Fibroblast of lung (primary cell): ENCODE measurements at regions not wholly inside any gene's neighbourhood (a gene's known extent, or its start where the extent isn't known, plus 50 kb on each side); places are given as distances from the start of the nearest gene placed in this dataset.

ENCODE experiments used
- DNase-seq, 2 donors: peaks; one replicate each; pipeline versions ENCODE4 v3.0.0 to v3.0.0-alpha.2; 2010; ENCODE audit warnings: low read depth in 2 of 2
- H2AFZ ChIP-seq: 2 replicates; pipeline ENCODE4 v1.5.1; 2012; ENCODE audit warnings: low read length, control low read depth, inconsistent platforms
- H3K27ac ChIP-seq: 2 replicates; pipeline ENCODE4 v1.5.1; 2011; ENCODE audit warnings: low read length, control low read depth; ENCODE audit not compliant: insufficient read depth
- H3K27me3 ChIP-seq: 2 replicates; pipeline ENCODE4 v1.5.1; 2011; ENCODE audit warnings: mild to moderate bottlenecking, low read length; ENCODE audit not compliant: control insufficient read depth, insufficient read depth
- H3K36me3 ChIP-seq: 2 replicates; pipeline ENCODE4 v1.5.1; 2011; ENCODE audit warnings: low read length; ENCODE audit not compliant: control insufficient read depth, insufficient read depth
- H3K4me1 ChIP-seq: 2 replicates; pipeline ENCODE4 v1.5.1; 2011; ENCODE audit warnings: low read length; ENCODE audit not compliant: control insufficient read depth, insufficient read depth; ENCODE audit errors: extremely low read depth
- H3K4me2 ChIP-seq: 2 replicates; pipeline ENCODE4 v1.5.1; 2011; ENCODE audit warnings: low read length, control low read depth; ENCODE audit not compliant: insufficient read depth; ENCODE audit errors: extremely low read depth
- H3K4me3 ChIP-seq, 4 experiments: fragments of 200-600 bp in 1 of 4; sonication (generic) in 1 of 4; replicated peaks in 1 of 4; 2 replicates each; pipeline ENCODE4 v1.5.1; 2011 to 2016; ENCODE audit warnings: low read length in 4 of 4, low read depth in 3 of 4, mild to moderate bottlenecking in 3 of 4, control low read depth in 2 of 4, inconsistent platforms in 1 of 4, mixed read lengths in 1 of 4; ENCODE audit not compliant: insufficient read depth in 1 of 4; ENCODE audit errors: control extremely low read depth in 1 of 4
- H3K79me2 ChIP-seq: 2 replicates; pipeline ENCODE4 v1.5.1; 2012; ENCODE audit warnings: mild to moderate bottlenecking, low read length, inconsistent platforms; ENCODE audit not compliant: control insufficient read depth, insufficient read depth
- H3K9ac ChIP-seq: 2 replicates; pipeline ENCODE4 v1.5.1; 2011; ENCODE audit warnings: mild to moderate bottlenecking, low read length, control low read depth; ENCODE audit not compliant: insufficient read depth
- H3K9me3 ChIP-seq: 2 replicates; pipeline ENCODE4 v1.5.1; 2012; ENCODE audit warnings: low read depth, low read length; ENCODE audit not compliant: control insufficient read depth, insufficient read depth
- H4K20me1 ChIP-seq: 2 replicates; pipeline ENCODE4 v1.5.1; 2011; ENCODE audit warnings: low read length; ENCODE audit not compliant: control insufficient read depth, insufficient read depth; ENCODE audit errors: extremely low read depth
- EZH2 ChIP-seq: IDR thresholded peaks from 2 replicates; pipeline ENCODE4 v1.5.1; 2012; ENCODE audit warnings: low read length, control low read depth, mild to moderate bottlenecking; ENCODE audit errors: missing control alignments
- TF ChIP-seq, protein P1 (sequence below), 2 donors: IDR thresholded peaks in 1 of 2; conservative IDR thresholded peaks in 1 of 2; 1 replicate in 1 of 2; 2 replicates in 1 of 2; pipeline ENCODE4 v1.5.1; 2011 to 2012; ENCODE audit warnings: low read length in 2 of 2, control low read depth in 1 of 2, inconsistent platforms in 1 of 2, low read depth in 1 of 2, mild to moderate bottlenecking in 1 of 2

DNA sequence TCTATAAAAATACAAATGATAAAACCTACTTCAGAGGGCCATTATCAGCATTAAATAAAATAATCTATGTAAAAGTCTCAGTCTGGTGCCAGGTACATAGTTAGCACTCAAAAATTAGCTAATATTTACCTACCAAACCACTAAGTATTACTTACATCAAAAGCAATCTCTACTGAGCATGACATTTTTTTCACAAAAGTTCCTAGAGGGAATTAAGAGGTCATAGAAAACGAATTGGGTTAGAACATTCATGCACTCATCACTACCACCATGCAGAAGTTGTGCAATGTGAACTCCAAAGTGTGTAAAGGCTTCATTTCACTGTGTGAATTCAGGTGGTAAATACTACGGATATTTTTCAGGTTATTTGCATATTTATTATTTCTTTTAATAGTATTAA, 209.5 kb upstream of the FGF13 start:
- H3K27ac ChIP-seq = no peak overlapping the region
- no peak overlapping the region for H3K4me2 ChIP-seq
- no peak for TF ChIP-seq EZH2
- TF ChIP-seq, protein P1, sequence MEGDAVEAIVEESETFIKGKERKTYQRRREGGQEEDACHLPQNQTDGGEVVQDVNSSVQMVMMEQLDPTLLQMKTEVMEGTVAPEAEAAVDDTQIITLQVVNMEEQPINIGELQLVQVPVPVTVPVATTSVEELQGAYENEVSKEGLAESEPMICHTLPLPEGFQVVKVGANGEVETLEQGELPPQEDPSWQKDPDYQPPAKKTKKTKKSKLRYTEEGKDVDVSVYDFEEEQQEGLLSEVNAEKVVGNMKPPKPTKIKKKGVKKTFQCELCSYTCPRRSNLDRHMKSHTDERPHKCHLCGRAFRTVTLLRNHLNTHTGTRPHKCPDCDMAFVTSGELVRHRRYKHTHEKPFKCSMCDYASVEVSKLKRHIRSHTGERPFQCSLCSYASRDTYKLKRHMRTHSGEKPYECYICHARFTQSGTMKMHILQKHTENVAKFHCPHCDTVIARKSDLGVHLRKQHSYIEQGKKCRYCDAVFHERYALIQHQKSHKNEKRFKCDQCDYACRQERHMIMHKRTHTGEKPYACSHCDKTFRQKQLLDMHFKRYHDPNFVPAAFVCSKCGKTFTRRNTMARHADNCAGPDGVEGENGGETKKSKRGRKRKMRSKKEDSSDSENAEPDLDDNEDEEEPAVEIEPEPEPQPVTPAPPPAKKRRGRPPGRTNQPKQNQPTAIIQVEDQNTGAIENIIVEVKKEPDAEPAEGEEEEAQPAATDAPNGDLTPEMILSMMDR (conservative IDR thresholded peaks at IDR 0.05 in 1 of 2, IDR thresholded peaks at IDR 0.05 in 1 of 2; ENCODE audit: low read depth in 1 of 2, low read length in 2 of 2) = no peak
- H3K79me2 ChIP-seq = no peaks in the 10 kb centered on the region
- H2AFZ ChIP-seq = no peak overlapping the region
- H3K4me3 ChIP-seq = no peak overlapping the region
- no peaks in the 10 kb centered on the region for H3K27me3 ChIP-seq
- H3K9me3 ChIP-seq = no peaks in the 10 kb centered on the region
- no peaks in the 10 kb centered on the region for H3K36me3 ChIP-seq
- H4K20me1 ChIP-seq = no peaks in the 10 kb centered on the region
- peaks cover 6% of the 10 kb centered on the region for H3K4me1 ChIP-seq
- H3K9ac ChIP-seq = no peak overlapping the region
- no peak for DNase-seq

DNA sequence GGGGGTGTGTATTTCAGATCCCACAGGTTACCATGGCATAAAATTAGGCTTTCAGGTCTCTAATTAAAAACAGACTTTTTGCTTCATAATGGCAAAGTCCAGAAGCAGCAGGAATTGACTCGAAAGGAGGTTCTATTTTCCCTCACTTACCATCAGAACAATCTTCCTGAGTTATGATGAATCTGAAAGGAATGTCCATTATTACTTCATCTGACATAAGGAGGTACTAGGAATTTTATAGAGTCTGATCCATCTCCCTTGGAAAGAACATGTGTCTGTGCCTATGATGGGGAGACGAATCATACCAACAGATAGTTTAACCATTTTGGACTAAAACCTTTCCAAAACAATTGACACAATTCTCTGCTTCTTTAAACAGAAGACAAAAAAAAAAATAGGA, 206.3 kb upstream of the FGF13 start:
- Histone ChIP-seq H3K9ac (no peak overlapping the region), H3K9me3 (no peaks in the 10 kb centered on the region), H2AFZ (no peak overlapping the region), H3K79me2 (no peaks in the 10 kb centered on the region), H3K4me1 (no peaks in the 10 kb centered on the region), H3K36me3 (no peaks in the 10 kb centered on the region), H3K27ac (no peak overlapping the region), H3K4me3 (no peak overlapping the region), H3K27me3 (no peaks in the 10 kb centered on the region), H4K20me1 (no peaks in the 10 kb centered on the region), H3K4me2 (no peak overlapping the region)
- peak; percentile 31 to 81 for DNase-seq
- TF ChIP-seq EZH2 = no peak
- TF ChIP-seq, protein P1 (conservative IDR thresholded peaks at IDR 0.05 in 1 of 2, IDR thresholded peaks at IDR 0.05 in 1 of 2; ENCODE audit: low read depth in 1 of 2, low read length in 2 of 2) = no peak

DNA sequence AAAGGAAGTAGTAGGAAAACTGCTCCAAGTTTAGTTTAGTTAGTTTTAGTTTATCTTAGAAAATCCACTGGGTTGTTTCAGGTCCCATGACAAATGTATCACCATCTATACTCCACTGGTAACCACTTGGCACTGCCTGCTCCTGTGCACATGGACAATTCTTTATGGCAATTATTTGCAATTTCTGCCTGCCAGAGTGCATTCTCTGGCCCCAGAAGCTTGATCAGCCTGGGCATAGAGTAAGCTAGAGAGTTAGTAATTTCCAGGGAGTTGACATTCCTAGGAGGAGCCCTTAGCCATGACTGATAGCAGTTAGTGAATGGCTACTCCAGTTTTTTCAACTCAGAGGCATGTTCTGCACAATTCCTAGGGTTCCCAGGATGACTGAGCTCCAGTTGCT, 203.2 kb upstream of the FGF13 start:
- no peak overlapping the region for H3K4me2 ChIP-seq
- H4K20me1 ChIP-seq = no peaks in the 10 kb centered on the region
- no peaks in the 10 kb centered on the region for H3K4me1 ChIP-seq
- H3K27ac ChIP-seq = no peak overlapping the region
- H2AFZ ChIP-seq = no peak overlapping the region
- no peaks in the 10 kb centered on the region for H3K36me3 ChIP-seq
- TF ChIP-seq, protein P1 (conservative IDR thresholded peaks at IDR 0.05 in 1 of 2, IDR thresholded peaks at IDR 0.05 in 1 of 2; ENCODE audit: low read depth in 1 of 2, low read length in 2 of 2) = no peak
- TF ChIP-seq EZH2 = no peak
- no peak overlapping the region for H3K4me3 ChIP-seq
- H3K9me3 ChIP-seq = no peaks in the 10 kb centered on the region
- DNase-seq = peak in 1 of 2 donors; percentile 48
- H3K79me2 ChIP-seq = no peaks in the 10 kb centered on the region
- no peak overlapping the region for H3K9ac ChIP-seq
- no peaks in the 10 kb centered on the region for H3K27me3 ChIP-seq
